CD4-positive, alpha-beta T cell treated with Interleukin-17A for 1 hour (primary cell): ENCODE measurements at regions not wholly inside any gene's neighbourhood (a gene's known extent, or its start where the extent isn't known, plus 50 kb on each side); places are given as distances from the start of the nearest gene placed in this dataset.

Experiments used
- DNase-seq: peaks from one replicate; pipeline ENCODE4 v3.0.0-alpha.2; 2020

DNA sequence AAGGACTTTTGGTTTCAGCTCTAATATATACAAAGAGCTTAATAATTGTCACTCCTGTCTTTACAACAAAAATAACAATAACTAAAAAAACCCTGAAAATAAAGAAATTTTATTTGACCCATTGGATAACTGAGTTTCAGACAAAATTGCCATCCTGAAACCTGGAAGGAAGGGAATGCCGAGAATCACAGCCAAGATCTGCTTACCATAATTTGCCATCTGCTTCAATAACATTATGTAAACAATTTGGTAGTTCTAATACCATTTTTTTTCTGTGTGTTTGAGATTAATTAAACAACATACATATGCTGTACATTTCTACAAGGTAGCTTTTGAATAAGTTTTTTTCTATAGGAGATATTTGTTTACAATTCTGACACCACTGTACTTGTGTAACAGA is 596.3 kb upstream of the MGAT4C start:
- no peak for DNase-seq

DNA sequence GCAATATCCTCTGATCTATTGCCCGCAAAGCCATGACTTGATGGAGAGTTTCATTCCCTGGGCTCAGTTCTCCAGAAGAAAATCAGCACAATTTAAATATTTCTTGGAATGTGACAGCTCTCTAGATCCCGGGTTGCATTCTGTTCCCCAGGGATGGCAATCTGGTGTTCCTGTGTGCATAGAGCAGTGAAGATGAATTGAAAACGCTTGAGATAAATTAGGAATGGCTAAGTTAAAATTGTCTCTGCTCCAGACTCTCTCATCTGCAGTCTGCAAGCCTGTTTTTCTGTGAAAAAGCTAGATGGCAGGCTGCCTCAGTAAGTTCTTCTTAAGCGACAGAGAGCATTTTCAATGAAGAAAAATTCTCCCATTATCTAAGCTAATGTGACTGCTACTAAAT is 582.5 kb upstream of the MGAT4C start:
- DNase-seq, result no peak

DNA sequence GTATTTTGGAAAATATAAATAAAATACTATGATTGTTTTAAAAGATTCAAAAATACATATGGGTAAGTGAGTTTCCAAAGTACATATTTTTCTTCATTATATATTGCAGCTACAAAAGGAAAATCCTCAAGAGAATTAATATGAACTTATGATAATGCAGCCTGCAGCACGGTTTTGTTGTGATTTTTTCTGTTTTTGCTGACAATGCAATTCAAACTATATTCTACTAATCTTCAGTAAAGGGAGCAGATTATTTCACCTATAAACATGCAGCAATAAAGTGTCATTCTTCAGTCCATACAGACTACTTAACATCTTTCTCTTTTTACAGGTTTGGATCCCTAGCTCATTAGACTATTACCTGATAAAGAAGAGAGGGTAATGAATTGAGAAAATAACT is 582.1 kb upstream of the MGAT4C start:
- no peak for DNase-seq

DNA sequence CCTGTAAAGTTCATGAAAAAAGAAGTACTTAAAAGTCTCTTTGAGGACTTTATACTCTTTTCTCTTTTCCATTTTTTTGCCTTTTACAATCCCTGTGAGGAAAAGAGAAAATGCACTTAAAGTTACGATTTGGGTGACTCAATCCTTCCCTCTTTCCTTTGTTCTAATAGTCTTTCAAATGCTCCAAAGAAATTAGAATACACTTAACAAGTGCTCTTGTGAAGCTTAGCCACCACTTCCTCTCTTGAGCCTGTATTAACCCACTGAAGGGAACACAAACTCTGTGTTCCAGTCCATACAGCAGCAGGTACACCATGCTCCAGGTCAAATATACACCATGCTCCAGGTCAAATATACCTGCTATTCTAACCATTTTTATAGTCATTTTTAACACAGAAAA is 581.1 kb upstream of the MGAT4C start:
- DNase-seq, result no peak

DNA sequence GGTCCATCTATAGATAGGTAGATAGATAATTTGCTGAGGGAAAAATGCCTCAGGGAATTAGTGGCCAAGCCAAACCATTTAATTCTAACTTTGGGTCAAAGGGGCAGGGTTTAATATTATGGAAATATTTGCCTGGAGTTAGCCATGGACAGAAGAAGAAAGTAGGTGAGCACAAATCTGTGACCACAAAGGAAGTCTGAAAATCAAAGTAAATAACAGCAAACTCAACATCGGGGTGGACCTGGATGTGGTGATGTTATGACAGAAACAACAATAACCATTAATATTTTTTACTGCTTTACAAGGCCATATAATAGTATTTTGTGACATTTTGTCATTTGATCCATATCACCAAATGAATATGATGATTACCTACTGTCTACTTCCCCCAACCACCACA is 578.0 kb upstream of the MGAT4C start:
- DNase-seq, result no peak

DNA sequence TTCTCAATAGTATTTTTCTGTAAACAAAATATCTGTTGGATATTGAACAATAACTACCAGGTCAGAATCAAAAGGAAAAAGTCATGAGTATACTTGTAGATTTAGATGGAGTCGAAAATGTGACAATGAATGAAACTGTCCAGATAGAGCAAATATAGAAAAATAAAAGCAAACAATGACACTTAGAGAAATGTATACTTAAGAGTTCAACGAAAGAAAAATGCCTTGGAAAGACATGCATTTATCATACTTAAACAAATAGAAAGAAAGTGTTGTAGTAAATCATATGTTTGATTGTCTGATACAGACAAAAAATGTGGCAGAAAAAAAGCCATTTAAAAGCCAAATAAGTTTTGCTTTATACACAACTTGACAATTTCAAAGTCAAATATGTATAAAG is 571.2 kb upstream of the MGAT4C start:
- no peak for DNase-seq

DNA sequence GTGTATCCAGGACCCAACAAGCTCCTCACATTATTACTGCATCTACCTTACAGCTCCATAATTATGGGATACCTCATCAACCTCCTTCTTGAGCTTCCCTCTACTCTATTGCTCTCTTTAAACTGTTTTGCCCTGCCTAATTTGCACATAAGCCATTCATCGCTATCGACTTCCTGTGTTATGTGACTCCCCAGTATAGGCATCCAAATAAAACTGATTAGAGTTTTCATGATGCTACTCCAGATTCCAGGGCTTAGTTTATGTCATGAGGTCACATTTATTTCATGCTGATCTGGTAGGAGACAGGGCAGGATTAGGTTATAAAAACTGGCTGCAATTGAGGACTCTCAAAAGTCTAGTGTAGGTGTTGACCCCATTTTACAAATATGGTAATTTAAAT is 569.9 kb upstream of the MGAT4C start:
- DNase-seq, result no peak

DNA sequence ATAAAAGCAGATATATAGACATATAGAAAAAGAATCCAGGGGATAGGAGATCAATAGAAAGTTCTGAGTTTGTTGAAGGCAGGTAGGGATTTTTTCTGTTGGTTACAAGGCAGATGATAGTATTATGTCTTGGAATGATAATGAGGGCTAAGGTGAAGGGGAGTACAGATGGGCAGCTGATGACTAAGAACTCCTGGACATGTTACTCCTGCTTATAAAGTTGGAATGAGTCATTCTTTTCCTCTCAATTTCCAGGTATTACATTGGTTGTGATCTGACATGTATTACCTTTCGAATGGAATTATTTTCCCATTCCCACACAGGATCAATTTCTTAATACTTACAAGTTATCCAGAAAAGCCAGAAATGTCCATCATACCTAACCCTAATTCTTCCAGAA is 545.2 kb upstream of the MGAT4C start:
- DNase-seq, result no peak

DNA sequence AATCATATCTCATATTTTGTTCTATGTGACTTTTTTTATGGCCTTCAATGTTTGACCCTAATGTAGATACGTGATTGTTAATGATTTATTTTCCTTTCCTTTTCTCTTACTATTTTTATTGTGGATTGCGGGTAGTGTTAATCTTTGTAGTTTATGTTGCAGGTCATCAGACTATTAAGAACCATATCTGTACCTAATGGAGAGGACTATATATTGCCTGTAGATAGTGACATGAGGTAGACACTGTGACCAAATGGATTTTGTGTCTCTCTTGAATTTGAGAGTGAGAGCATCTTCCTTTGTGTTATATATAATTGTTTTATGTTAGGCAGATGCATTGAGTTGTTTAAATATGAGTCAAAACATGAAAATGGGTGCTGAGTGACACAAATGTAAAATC is 543.4 kb upstream of the MGAT4C start:
- no peak for DNase-seq

DNA sequence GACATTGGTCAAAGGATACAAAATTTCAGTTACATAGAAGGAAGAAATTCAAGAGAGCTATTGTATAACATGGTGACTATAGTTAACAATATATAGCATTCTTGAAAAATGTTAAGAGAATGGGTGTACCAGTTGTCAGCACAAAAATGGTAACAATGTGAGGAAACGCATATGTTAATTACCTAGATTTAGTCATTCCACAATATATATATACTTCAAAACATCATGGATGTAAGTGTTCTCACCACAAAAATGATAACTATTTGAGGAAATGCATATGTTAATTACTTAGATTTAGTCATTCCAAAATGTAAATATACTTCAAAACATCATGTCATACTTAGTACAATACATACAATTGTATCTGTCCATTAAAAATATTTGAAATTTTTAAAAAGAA is 540.4 kb upstream of the MGAT4C start:
- DNase-seq, result no peak

DNA sequence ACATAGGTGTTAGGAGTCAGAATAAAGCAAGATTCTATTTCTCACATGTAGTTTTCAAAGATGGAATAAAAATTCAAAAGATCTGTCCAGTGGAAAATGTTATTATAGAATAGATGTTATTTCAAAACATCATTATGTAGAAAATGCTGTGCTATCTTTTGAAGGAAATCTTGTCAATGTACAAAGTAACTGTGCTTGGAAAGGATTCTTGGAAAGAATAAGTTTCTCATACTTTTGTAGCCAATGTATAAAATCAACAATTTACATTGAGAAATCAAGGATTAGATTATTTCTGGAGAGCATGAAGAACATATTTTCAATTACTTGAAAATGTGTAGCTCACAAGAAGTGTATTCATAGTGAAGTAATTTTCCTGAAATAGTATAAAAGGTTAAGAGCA is 532.5 kb upstream of the MGAT4C start:
- no peak for DNase-seq

DNA sequence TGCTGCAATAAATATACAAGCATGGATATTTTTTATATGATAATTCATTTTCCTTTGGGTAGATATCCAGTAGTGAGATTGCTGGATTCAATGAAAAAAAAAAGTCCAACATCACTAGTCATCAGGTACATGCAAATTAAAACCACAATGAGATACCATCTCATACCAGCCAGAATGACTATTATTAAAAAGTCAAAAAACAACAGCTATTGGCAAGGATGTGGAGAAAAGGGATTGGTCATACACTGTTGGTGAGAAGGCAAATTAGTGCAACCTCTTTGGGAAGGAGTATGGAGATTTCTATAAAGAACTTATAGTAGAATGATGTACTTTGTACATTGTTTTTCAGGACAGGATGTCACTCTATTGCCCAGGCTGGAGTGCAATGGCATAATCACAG is 531.2 kb upstream of the MGAT4C start:
- no peak for DNase-seq

DNA sequence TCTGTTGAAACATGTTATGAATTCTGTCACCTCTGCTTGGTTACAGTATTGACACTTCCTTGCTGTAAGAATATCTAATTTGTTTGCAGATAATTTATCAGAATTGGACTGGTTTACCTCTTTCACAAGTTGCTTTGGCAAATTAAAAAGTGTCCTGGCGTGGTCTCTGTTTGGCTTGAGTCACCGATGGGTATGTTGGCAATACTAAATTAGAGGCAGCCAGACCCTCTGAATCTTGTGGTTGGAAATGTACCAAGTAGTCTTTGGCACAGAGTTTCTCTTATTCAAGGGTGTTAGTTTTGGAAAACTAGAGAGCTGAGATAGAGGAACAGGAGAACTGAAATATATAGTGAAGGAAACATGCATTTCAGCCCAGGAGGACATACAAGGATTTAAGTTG is 521.1 kb upstream of the MGAT4C start:
- DNase-seq, result no peak

DNA sequence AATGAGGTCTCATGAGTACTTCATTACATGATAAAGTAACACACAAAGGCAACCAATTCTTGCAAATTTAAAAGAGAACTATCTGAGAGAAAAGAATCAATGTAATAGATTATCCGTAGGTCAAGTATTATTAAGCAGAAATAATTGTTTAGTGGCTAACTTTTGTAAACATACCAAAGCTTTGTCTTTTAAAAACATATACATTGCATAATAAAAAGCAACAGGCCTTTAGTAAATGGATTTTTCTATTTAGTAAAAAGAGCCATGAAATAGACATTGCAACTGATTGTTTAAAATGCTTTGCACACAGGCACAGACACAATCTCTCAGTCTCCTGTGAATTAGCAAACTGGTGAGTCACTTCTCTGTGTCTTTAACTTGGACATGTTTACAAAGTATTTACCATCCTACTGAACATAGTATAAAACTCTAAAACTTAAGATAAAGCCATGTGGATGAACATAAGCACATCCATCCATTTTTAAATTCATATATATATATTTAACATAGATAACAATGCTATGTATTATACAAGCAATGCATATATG is 518.7 kb upstream of the MGAT4C start:
- no peak for DNase-seq

DNA sequence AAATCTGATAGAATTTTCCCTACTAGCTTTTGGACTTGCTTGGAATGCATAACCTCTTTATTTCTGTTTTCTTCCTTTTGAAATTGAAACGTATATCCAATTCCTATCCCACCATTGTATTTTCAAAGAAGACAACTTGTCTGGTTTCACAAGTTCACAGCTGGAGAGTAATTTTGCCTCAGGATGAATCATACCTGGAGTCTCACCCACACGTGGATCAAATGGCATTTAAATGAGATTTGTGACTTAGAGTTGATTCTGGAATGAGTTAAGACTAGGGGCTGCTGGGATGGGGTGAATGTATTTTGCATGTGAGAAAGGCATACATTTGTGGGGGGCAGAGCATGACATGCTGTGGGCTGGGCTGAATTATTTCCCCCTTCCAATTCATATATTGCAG is 516.5 kb upstream of the MGAT4C start:
- no peak for DNase-seq

DNA sequence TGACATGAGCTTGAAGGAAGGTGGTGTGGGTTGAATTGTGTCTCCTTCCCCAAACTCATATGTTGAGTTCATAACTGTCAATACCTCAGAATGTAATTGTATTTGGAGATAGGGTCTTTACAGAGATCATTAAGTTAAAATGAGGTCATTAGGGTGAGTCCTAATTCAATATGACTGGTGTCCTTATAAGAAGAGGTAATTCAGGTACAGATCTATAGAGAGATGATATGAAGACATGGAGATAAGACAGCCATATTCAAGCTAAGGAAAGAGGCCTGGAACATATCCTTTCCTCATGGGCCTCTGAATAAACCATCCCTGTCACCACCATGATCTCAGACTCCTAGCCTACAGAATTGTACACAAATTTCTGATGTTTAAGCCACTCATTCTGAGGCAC is 514.7 kb upstream of the MGAT4C start:
- DNase-seq, result no peak

DNA sequence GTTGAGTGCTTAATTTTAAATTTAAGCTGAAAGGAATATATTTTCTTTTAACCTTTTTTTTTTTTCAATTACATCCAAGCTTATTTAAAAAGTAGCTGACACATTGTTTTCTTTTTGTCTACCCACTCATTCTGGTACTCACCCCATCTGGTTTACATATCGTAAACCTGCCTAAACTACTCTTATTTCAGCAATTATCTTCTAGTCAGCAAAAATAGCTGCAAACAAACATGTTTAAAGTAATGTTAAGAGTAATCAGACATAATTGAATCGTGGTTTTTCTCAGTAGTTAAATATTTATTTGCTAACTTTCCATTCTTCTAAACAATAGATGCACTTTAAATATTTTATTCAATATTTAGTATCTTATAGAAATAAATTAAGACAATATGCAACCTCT is 492.7 kb upstream of the MGAT4C start:
- DNase-seq, result no peak

DNA sequence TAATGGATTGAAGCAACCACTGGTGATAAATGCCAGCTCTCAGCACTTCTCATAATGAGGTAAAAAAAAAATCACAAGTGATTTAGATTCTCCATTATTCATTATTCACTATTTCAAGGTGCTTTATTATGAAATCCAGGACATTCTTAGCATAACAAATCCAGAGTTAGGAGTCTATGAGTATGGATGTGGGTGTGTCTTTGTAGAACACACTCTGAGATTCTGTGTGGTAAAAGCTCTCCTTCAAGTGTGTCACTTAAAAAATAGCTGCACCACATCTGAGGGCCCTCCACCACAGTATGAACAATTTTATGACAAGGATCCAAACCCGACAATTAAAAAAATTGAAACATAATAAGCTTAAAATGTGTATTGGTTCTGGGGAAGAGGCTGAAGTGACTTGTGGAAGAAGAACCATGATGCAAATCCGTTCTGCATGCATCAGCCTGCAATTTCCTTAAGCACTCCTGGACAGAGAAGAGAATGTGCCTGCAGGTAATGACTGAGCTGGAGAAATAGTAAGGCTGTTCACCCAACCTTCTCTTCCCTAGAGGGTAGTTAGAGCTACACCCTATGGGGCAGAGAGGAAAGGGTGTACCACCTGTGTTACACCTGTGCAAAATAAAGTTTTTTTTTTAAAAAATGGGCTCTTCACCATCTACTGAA is 488.5 kb upstream of the MGAT4C start:
- DNase-seq, result no peak

DNA sequence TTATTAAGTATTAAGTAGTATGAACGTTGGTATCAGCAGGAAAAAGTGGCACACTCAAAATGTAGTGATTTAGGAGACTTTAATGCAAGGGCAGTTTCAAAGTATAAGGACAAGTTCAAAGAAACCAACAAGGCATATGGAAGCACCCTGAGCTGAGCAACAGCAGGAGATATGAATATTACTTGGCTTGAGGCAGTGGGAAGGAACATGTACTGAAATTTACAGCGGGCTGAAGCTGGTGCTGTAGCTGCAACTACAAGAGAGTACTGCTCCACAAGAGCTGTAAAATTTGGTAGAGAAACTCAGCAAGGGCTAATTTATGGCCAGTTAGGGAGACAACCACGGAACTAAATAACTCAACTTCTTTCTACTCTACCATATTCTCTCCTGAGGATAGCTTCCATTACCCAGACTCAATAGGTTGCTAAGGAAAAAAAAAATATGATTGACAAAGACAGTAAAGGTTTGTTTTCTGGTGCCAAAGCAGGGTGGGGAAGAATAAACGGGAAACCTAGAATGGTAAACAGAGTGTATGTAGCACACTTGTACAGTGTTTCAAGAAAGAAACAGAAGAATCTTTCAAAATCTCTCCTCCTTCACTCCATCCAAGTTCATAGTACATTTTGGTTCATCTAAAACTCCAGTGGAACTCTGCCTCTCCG is 487.8 kb upstream of the MGAT4C start:
- DNase-seq, result no peak

DNA sequence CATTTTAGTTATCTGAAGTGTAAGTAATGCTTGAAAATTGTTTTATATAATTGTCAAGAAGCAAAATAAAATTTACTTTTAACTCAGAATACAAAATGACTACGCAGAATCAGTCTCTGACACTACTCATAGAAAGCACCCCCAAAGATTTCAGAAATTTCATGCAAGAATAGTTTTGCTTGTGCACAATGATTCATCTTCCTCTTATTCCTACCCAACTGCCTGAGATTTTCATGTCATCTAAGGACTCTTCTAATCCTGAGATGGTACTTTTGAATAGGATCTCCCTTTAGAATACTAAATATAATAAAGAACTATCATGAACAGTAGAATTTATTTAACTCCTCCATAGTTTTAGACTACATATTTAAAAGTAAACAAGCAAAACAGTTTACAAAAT is 485.3 kb upstream of the MGAT4C start:
- no peak for DNase-seq

DNA sequence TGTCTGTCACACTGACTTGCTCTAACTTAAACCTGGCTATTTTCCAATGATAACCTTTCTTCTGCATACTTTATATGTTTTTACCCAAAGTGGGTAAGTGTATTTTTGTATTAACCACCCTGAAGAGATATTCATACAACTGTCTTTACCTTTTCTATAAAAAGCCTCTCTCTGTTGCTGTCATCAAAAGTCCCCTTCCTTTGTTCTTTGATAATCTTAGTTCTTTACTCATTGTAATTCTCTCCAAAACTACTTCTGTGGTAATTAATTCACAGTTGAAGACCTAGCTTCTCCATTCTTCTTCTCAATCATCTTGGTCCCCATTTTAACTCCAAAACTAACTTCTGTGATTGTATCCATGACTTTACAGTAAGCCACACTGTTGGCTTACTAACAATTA is 479.7 kb upstream of the MGAT4C start:
- no peak for DNase-seq

DNA sequence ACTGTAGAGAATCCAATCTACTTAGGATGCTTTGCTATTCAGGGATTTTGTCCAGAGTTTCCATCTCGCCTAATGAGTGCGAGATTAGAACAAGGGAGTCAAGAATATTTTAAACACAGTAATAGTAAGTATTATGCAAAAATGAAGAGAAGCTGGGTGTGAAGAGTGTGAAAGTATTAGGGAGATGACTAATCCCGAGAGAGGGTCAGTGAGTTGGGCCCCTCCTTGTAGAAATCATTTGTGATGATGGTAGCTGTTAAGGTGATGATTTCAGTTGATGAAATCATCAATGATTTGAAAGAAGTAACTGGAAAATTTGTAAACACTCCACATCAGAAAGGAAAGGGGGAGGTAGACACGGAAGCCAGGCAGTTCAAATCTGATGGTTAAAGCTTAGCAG is 478.9 kb upstream of the MGAT4C start:
- no peak for DNase-seq

DNA sequence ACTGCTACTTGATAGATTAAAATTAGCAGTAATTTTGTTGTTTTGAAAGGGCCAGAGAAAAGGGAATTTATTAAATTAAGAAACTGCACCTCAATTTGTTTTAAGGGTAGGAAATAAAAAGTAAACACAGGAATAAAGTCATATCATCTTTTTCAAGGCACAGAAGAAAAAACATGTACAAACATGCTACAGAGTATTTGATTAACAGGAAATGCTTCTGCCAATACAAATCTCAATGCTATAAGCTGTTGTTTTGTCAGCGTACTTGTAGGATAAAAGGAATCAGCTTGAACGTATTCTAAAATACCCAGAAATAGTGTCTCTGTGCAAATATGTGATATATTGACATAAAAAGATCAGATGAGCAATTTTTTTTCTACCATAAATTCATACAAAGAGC is 474.0 kb upstream of the MGAT4C start:
- no peak for DNase-seq

DNA sequence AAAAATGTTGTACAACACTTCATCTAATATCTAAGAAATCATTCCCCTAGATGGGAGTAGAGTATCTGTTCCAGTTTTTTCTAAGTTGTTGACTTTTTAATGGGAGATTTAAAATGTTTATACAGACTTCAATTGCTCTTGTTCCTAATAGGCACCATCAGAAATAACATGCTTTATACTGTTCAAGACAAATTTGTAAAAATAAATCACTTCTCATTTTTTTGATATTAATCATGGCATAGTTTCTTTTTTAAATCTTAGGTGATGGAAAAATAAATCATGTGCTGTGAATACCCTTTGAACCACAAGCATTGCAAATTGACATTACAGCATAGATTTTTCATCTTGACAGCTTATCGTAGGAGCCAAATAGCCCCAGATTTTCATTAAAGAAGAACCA is 473.5 kb upstream of the MGAT4C start:
- DNase-seq, result no peak

DNA sequence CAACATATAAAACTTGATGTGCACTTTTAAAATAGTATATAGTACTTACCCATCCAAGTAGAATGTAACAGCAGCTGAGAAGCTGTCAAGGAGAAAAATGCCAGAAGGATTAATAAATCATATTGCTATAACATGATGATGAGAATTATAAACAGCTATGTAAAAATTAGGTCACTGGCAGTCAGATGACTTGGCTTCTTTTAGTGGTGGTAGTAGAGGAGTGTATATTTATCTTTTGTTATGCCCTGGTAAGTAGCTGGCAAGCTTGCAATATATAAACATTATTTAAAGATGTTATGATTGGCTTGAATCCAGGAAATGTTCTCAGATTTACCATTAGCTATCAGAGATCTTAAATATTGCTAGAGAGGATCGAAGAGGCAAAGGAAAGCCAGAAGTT is 471.0 kb upstream of the MGAT4C start:
- no peak for DNase-seq
